ENCODE measurements at regions not wholly inside any gene's neighbourhood (a gene's known extent, or its start where the extent isn't known, plus 50 kb on each side); places are given as distances from the start of the nearest gene placed in this dataset.

DNA sequence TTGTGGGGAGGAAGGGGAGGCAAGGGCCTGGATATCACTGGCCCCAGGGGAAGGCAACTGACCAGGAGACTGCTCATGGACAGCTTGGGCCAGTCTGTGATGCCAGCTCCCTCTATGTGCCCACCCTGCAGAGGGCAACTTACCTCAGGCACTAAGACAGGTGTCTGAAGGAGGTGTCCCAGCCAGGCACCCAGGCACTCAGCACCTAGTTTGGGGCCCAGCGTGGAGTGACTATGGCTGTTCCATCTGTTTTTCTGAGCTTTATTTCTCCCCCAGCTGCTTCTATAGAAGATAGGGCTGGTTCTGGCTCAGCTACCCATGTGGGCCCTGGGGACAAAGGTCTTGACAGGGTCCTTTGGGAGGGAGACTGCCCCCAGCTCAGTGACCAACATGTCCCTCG lies 150.6 kb upstream of the PCBD1 start:
- TF ChIP-seq POLR2A (IDR thresholded peaks at IDR 0.05) (no peak), POLR2AphosphoS5 (IDR thresholded peaks at IDR 0.05) (no peak)
- TF ChIP-seq, protein P1, sequence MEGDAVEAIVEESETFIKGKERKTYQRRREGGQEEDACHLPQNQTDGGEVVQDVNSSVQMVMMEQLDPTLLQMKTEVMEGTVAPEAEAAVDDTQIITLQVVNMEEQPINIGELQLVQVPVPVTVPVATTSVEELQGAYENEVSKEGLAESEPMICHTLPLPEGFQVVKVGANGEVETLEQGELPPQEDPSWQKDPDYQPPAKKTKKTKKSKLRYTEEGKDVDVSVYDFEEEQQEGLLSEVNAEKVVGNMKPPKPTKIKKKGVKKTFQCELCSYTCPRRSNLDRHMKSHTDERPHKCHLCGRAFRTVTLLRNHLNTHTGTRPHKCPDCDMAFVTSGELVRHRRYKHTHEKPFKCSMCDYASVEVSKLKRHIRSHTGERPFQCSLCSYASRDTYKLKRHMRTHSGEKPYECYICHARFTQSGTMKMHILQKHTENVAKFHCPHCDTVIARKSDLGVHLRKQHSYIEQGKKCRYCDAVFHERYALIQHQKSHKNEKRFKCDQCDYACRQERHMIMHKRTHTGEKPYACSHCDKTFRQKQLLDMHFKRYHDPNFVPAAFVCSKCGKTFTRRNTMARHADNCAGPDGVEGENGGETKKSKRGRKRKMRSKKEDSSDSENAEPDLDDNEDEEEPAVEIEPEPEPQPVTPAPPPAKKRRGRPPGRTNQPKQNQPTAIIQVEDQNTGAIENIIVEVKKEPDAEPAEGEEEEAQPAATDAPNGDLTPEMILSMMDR (IDR thresholded peaks at IDR 0.05), result no peak
